WTC11 (cell line): ENCODE measurements at regions not wholly inside any gene's neighbourhood (a gene's known extent, or its start where the extent isn't known, plus 50 kb on each side); places are given as distances from the start of the nearest gene placed in this dataset.

Experiments used
- ATAC-seq: fragments of 200-7000 bp; cut with Tn5 transposase; 2 replicates; pipeline ENCODE4 v1.10.0; 2021; ENCODE audit warnings: mild to moderate bottlenecking, moderate library complexity
- CTCF ChIA-PET: fragments of 300-600 bp; sonication (Branson Sonifier 250); formaldehyde crosslinking; loops from one replicate; lab custom pipeline; 2021; ENCODE audit warnings: antibody characterized with exemption; lab: Charles Lee
- POLR2A ChIA-PET: fragments of 350-600 bp; sonication (Branson Sonifier 250); formaldehyde crosslinking; loops from one replicate; lab custom pipeline; 2021; ENCODE audit warnings: antibody characterized with exemption; lab: Charles Lee
- DNase-seq: peaks from one replicate; pipeline ENCODE4 v3.0.0; 2021; ENCODE audit warnings: low spot score
- H3K27ac Mint-ChIP-seq: 2 replicates; pipeline ENCODE4 v1.8.0; 2021; ENCODE audit warnings: mixed read lengths
- H3K27me3 Mint-ChIP-seq: 2 replicates; pipeline ENCODE4 v1.8.0; 2021; ENCODE audit warnings: low read depth, mild to moderate bottlenecking, moderate library complexity, mixed read lengths
- H3K36me3 Mint-ChIP-seq: 2 replicates; pipeline ENCODE4 v1.8.0; 2021; ENCODE audit warnings: mixed read lengths
- H3K4me1 Mint-ChIP-seq: 2 replicates; pipeline ENCODE4 v1.8.0; 2022; ENCODE audit warnings: mixed read lengths
- H3K4me3 Mint-ChIP-seq: 2 replicates; pipeline ENCODE4 v1.8.0; 2021; ENCODE audit warnings: mild to moderate bottlenecking, moderate library complexity, mixed read lengths
- H3K9me3 Mint-ChIP-seq: 2 replicates; pipeline ENCODE4 v1.8.0; 2021; ENCODE audit warnings: mixed read lengths
- FOXK1 ChIP-seq: sonication (generic); formaldehyde crosslinking; IDR thresholded peaks from 2 replicates; pipeline ENCODE4 v1.8.0; 2022; ENCODE audit warnings: mild to moderate bottlenecking, moderate library complexity, missing genetic modification reagents
- GABPB1 ChIP-seq: sonication (generic); formaldehyde crosslinking; IDR thresholded peaks from 2 replicates; pipeline ENCODE4 v1.8.1; 2023; ENCODE audit warnings: mild to moderate bottlenecking, missing genetic modification reagents
- IRF2 ChIP-seq: sonication (generic); formaldehyde crosslinking; IDR thresholded peaks from 2 replicates; pipeline ENCODE4 v1.8.0; 2022; ENCODE audit warnings: low read depth, missing genetic modification reagents, borderline replicate concordance
- JAZF1 ChIP-seq: fragments of 250-450 bp; sonication (Bioruptor Pico); IDR thresholded peaks from 2 replicates; pipeline ENCODE4 v1.9.0; 2021; ENCODE audit warnings: moderate library complexity, mild to moderate bottlenecking, inconsistent platforms
- PRDM15 ChIP-seq: sonication (generic); formaldehyde crosslinking; IDR thresholded peaks from 2 replicates; pipeline ENCODE4 v1.8.0; 2022; ENCODE audit warnings: missing genetic modification reagents
- USF2 ChIP-seq: sonication (generic); formaldehyde crosslinking; IDR thresholded peaks from 2 replicates; pipeline ENCODE4 v1.8.1; 2023; ENCODE audit warnings: mild to moderate bottlenecking, missing genetic modification reagents, moderate library complexity
- ZNF263 ChIP-seq: sonication (generic); formaldehyde crosslinking; IDR thresholded peaks from 2 replicates; pipeline ENCODE4 v1.8.1; 2022; ENCODE audit warnings: low read depth, mild to moderate bottlenecking, moderate library complexity, missing genetic modification reagents
- ZNF396 ChIP-seq: fragments of 250-450 bp; sonication (Bioruptor Pico); IDR thresholded peaks from 2 replicates; pipeline ENCODE4 v1.8.0; 2021; ENCODE audit warnings: mild to moderate bottlenecking, moderate library complexity, borderline replicate concordance
- TF ChIP-seq, protein P1 (sequence below): sonication (generic); formaldehyde crosslinking; IDR thresholded peaks from 2 replicates; pipeline ENCODE4 v1.8.0; 2023; ENCODE audit warnings: missing genetic modification reagents, mild to moderate bottlenecking, borderline replicate concordance
- TF ChIP-seq, protein P2 (sequence below): sonication (generic); formaldehyde crosslinking; IDR thresholded peaks from 2 replicates; pipeline ENCODE4 v1.8.0; 2023; ENCODE audit warnings: missing genetic modification reagents
- TF ChIP-seq, protein P3 (sequence below): sonication (generic); formaldehyde crosslinking; IDR thresholded peaks from 2 replicates; pipeline ENCODE4 v1.8.1; 2023; ENCODE audit warnings: mild to moderate bottlenecking, missing genetic modification reagents, borderline replicate concordance

- H3K4me3 Mint-ChIP-seq, result no peak overlapping the region
- H3K4me1 Mint-ChIP-seq, result 0 out of 2 replicates have a peak, but pooled peaks cover 3% of the 10 kb centered on the region
- POLR2A ChIA-PET, result no interaction called here
- no peaks in the 10 kb centered on the region for H3K9me3 Mint-ChIP-seq
- DNase-seq, result no peak
- no peak overlapping the region for H3K27ac Mint-ChIP-seq
- H3K36me3 Mint-ChIP-seq, result no peaks in the 10 kb centered on the region
- no peak for ATAC-seq
- TF ChIP-seq GABPB1 (CRISPR knock-in tag), result peak; percentile 85
- TF ChIP-seq, protein P1, sequence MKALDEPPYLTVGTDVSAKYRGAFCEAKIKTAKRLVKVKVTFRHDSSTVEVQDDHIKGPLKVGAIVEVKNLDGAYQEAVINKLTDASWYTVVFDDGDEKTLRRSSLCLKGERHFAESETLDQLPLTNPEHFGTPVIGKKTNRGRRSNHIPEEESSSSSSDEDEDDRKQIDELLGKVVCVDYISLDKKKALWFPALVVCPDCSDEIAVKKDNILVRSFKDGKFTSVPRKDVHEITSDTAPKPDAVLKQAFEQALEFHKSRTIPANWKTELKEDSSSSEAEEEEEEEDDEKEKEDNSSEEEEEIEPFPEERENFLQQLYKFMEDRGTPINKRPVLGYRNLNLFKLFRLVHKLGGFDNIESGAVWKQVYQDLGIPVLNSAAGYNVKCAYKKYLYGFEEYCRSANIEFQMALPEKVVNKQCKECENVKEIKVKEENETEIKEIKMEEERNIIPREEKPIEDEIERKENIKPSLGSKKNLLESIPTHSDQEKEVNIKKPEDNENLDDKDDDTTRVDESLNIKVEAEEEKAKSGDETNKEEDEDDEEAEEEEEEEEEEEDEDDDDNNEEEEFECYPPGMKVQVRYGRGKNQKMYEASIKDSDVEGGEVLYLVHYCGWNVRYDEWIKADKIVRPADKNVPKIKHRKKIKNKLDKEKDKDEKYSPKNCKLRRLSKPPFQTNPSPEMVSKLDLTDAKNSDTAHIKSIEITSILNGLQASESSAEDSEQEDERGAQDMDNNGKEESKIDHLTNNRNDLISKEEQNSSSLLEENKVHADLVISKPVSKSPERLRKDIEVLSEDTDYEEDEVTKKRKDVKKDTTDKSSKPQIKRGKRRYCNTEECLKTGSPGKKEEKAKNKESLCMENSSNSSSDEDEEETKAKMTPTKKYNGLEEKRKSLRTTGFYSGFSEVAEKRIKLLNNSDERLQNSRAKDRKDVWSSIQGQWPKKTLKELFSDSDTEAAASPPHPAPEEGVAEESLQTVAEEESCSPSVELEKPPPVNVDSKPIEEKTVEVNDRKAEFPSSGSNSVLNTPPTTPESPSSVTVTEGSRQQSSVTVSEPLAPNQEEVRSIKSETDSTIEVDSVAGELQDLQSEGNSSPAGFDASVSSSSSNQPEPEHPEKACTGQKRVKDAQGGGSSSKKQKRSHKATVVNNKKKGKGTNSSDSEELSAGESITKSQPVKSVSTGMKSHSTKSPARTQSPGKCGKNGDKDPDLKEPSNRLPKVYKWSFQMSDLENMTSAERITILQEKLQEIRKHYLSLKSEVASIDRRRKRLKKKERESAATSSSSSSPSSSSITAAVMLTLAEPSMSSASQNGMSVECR (CRISPR knock-in tag), result no peak
- TF ChIP-seq, all 79 proteins: peak for 1
- H3K27me3 Mint-ChIP-seq, result peaks cover 14% of the 10 kb centered on the region
- CTCF ChIA-PET, result interaction anchor here (0.8 to 1.1 kb wide), 2 partner anchors 25 to 129 kb away, joined by 3 read pairs; no protein-coding TSS in a partner anchor
Observed at GRCh38 chr2:120546048-120546864, 189.4 kb upstream of the GLI2 start.

DNA sequence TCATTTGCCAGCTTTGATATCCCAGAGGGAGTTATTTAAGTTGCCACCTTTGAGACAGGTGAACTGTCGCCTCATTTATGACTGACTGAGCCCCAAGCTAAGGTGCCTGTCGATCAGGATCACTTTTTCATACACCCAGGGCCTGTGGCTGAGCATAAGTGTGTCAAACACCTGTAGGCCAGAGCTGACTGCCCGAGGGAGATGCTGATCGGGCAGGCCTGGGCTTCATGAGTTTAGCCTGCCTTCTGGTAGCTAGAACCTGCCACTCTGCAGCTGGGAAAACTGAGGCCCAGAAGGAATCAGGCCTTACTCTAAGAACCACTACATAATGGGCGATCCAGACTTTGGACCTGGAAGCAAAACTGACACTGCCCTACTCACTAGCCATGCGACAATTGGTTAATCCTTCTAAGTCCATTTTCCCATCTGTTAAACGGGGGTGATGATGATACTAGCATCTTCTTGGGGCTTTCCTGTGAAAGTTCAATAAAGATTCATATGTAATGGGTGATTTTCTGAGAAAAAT is 188.7 kb upstream of the GLI2 start:
- Mint-ChIP-seq H3K27me3 (peaks cover 21% of the 10 kb centered on the region), H3K4me1 (0 out of 2 replicates have a peak, but pooled peaks cover 3% of the 10 kb centered on the region), H3K36me3 (no peaks in the 10 kb centered on the region), H3K4me3 (no peak overlapping the region)
- DNase-seq, result no peak
- no peak for TF ChIP-seq ZNF263 (CRISPR knock-in tag)
- TF ChIP-seq IRF2, result no peak
- TF ChIP-seq, protein P2, sequence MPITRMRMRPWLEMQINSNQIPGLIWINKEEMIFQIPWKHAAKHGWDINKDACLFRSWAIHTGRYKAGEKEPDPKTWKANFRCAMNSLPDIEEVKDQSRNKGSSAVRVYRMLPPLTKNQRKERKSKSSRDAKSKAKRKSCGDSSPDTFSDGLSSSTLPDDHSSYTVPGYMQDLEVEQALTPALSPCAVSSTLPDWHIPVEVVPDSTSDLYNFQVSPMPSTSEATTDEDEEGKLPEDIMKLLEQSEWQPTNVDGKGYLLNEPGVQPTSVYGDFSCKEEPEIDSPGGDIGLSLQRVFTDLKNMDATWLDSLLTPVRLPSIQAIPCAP (CRISPR knock-in tag), result no peak
- TF ChIP-seq, all 79 proteins: peak for 0
- ATAC-seq, result no peak
- POLR2A ChIA-PET, result no interaction called here
- CTCF ChIA-PET, result interaction anchor here (0.8 to 1.1 kb wide), 2 partner anchors 26 to 129 kb away, joined by 3 read pairs; no protein-coding TSS in a partner anchor
- no peak overlapping the region for H3K27ac Mint-ChIP-seq
- H3K9me3 Mint-ChIP-seq, result no peaks in the 10 kb centered on the region

GRCh38 chr2:120547662-120548061 is 188.0 kb upstream of the GLI2 start:
- Mint-ChIP-seq H3K4me3 (no peak overlapping the region), H3K36me3 (no peaks in the 10 kb centered on the region)
- CTCF ChIA-PET, result no interaction called here

More at GRCh38 chr2:120547662-120548061, 188.0 kb upstream of the GLI2 start:
- POLR2A ChIA-PET, result no interaction called here
- TF ChIP-seq USF2 (CRISPR knock-in tag) (no peak), JAZF1 (CRISPR knock-in tag) (no peak), ZNF396 (no peak), FOXK1 (CRISPR knock-in tag) (no peak), PRDM15 (CRISPR knock-in tag) (no peak)
- TF ChIP-seq, protein P3, sequence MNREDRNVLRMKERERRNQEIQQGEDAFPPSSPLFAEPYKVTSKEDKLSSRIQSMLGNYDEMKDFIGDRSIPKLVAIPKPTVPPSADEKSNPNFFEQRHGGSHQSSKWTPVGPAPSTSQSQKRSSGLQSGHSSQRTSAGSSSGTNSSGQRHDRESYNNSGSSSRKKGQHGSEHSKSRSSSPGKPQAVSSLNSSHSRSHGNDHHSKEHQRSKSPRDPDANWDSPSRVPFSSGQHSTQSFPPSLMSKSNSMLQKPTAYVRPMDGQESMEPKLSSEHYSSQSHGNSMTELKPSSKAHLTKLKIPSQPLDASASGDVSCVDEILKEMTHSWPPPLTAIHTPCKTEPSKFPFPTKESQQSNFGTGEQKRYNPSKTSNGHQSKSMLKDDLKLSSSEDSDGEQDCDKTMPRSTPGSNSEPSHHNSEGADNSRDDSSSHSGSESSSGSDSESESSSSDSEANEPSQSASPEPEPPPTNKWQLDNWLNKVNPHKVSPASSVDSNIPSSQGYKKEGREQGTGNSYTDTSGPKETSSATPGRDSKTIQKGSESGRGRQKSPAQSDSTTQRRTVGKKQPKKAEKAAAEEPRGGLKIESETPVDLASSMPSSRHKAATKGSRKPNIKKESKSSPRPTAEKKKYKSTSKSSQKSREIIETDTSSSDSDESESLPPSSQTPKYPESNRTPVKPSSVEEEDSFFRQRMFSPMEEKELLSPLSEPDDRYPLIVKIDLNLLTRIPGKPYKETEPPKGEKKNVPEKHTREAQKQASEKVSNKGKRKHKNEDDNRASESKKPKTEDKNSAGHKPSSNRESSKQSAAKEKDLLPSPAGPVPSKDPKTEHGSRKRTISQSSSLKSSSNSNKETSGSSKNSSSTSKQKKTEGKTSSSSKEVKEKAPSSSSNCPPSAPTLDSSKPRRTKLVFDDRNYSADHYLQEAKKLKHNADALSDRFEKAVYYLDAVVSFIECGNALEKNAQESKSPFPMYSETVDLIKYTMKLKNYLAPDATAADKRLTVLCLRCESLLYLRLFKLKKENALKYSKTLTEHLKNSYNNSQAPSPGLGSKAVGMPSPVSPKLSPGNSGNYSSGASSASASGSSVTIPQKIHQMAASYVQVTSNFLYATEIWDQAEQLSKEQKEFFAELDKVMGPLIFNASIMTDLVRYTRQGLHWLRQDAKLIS, result no peak
- ATAC-seq (no peak), DNase-seq (no peak)
- Mint-ChIP-seq H3K27ac (no peak overlapping the region), H3K9me3 (no peaks in the 10 kb centered on the region), H3K27me3 (peaks cover 25% of the 10 kb centered on the region), H3K4me1 (peaks cover 4% of the 10 kb centered on the region)
